Anterior cingulate cortex (tissue), 58 donors: ENCODE measurements at regions not wholly inside any gene's neighbourhood (a gene's known extent, or its start where the extent isn't known, plus 50 kb on each side); places are given as distances from the start of the nearest gene placed in this dataset.
"Not testable (repeated sequence)": the region's sequence is repeated elsewhere in the genome, so short reads cannot be mapped to it uniquely, and the experiment has no call there.

Experiments
- DNase-seq, 58 donors: peaks; one replicate each; lab custom pipeline; 2025; lab: John Stamatoyannopoulos, UW

GRCh38 chr2:150802635-150803034 lies 315.2 kb upstream of the RND3 start:
- DNase-seq = no peak

DNA sequence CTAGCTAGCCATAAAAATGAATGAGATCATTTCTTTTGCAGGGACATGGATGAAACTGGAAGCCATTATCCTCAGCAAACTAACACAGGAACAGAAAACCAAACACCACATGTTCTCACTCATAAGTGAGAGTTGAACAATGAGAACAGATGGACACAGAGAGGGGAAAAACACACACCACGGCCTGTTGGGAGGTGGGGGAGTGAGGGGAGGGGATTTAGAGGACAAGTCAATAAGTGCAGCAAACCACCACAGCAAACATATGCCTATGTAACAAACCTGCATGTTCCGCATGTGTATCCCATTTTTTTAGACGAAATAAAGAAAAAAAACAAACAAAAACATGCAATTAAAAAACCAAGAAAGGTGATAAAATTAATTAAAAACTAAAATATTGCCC lies 308.8 kb upstream of the RND3 start:
- not testable (repeated sequence) for DNase-seq

GRCh38 chr2:150792780-150793300 lies 305.4 kb upstream of the RND3 start:
- no peak for DNase-seq

GRCh38 chr2:150791567-150791966 lies 304.1 kb upstream of the RND3 start:
- DNase-seq = no peak

GRCh38 chr2:150789376-150789905 lies 302.0 kb upstream of the RND3 start:
- DNase-seq = no peak

- DNase-seq = no peak
These were observed 301.1 kb upstream of the RND3 start for GRCh38 chr2:150788426-150789140.

GRCh38 chr2:150787353-150788093 lies 300.1 kb upstream of the RND3 start:
- no peak for DNase-seq

- DNase-seq = no peak
These were observed 296.9 kb upstream of the RND3 start for GRCh38 chr2:150784389-150784788.

GRCh38 chr2:150783896-150784295 lies 296.4 kb upstream of the RND3 start:
- DNase-seq = no peak

GRCh38 chr2:150783015-150783414 lies 295.5 kb upstream of the RND3 start:
- DNase-seq = no peak

GRCh38 chr2:150782613-150783012 lies 295.1 kb upstream of the RND3 start:
- DNase-seq = no peak

DNA sequence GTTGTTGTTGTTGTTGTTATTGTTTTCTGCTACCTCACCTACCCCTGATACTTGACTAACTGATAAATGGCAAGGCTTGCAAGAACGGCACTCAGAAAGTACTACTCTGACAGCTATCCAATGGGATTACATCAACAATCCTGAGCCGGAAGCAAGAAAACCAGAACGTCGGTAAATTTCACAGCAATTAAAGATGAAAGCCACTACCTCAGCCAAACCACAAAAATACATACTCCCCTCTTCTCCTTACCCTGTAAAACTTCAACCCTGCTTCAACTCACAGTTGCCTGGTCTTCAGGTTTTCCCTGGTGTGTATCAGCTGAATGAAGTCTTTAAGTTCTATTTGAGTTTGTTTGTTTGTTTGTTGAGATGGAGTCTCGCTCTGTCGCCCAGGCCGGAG lies 293.7 kb upstream of the RND3 start:
- DNase-seq = no peak

- DNase-seq = no peak
These were observed 291.4 kb upstream of the RND3 start for GRCh38 chr2:150778828-150779227.

DNA sequence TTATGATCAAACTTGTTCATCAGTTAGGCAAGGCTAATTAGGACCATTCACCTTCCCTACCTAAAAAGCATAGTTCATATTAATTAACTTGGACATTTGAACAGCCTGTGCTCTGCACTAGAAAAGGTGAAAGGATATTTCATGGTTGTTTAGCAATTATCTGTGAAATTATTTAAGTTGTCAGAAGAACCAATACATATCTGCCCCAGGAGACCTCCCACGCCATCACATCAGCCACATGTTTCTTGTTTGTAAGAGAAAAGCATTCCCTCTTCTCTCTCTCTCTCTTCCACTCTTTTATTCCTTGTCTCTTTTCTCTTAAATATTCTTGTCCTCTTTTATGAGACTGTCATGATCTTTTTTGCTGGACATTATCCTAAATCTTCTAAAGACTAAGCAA lies 282.0 kb upstream of the RND3 start:
- DNase-seq = no peak

DNA sequence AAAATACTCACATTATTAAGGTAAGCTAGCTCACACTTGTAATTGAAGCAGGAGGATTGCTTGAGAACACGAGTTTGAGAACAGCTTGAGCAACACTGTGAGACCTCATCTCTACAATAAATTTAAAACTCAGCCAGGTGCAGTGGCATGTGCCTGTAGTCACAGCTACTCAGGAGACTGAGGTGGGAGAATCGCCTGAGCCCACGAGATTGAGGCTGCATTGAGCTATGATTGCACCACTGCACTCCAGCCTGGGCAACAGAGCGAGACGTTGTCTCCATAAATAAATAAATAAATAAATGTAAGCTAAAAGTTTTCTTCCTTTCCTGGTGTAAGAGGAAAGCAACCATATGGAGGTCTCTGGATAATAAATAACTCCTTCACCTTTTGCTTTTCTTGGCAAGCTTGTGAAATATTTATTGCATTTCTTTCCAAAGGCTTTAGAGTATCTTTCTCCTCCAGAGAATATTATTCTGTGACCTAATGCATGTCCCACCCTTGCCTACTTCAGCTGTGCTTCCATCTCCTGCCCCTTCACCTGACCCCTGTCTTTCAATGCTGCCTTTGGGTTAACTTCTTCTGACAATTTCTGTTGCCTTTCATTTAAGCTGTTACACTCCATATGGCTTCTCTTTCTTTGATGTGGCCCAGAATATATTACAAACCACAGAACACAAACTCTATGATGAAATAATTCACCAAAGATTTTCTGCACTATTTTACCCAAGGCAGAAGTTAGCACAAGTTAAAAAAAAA lies 280.7 kb upstream of the RND3 start:
- DNase-seq = no peak

DNA sequence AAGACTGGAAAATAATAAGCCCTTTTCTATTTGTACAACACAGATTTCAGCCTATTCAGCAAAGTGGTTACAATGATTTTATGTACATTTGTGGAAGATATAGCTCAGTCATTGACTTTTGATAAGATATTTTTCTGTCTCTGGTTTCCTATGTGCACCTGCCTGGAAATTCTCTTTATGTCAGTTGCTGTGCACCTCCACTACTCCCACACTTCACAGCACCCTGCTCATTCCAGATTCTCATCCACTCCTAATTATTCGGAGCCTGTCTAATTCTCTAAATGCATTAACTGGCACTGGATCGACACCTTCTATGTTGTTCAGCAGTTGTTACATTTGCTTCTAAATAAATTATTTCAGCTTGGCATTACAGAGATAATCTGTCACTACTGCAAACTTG lies 275.1 kb upstream of the RND3 start:
- DNase-seq = no peak

DNA sequence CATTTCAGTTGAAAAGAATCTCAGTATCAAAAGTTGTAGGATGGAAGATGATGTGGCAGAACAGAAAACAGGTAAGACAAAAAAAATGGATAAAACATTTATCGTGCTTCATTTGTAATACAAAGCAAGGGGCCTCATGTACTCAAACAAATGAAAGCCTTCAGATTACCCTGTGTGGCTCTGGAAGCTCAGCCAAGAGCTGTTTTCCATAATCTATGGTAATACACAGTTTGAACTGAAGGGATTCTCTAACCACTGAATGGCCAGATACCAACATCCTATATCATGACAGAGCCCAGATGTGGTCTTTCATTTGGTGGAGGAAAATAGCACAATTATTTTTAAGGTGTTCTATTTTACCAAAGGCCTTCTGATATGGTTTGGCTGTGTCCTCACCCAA lies 272.1 kb upstream of the RND3 start:
- no peak for DNase-seq

DNA sequence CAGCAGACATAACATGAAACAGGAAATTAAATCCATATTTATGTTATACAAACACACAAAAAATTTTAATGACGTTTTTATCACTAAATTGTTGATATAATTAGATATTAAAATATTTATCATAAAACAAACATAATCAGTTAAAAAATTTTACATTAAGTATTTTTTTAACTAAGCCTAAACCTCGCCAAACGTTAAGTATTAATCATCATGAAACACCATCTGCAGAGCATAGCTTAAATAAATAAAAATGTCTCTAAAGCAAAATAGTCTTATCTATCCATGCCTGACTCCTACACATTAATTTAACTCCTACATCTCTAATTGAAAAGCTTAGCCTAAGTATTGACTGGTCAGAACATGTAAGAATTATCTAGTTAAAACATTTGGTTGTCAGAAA lies 271.6 kb upstream of the RND3 start:
- no peak for DNase-seq

DNA sequence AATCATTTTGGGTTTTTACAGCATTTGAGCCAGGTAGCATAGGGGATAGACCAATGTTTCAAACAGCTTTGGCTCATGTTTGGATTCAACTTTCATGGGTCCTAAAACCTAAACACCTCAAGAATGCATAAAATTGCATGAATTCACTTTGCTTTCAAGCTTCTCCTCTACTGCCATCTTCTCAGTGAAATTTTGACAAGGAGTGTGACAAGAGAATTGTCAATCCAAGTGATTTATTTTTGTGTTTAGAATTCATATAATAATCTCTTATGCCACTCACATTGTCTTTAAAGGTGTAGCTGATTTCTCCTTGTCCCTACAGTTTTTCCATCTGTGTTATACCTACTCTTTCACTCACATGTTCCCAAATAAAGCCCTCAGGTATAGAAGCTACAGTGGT lies 264.8 kb upstream of the RND3 start:
- no peak for DNase-seq

- DNase-seq = no peak
These were observed 263.3 kb upstream of the RND3 start for GRCh38 chr2:150750720-150751119.

GRCh38 chr2:150742094-150742493 lies 254.6 kb upstream of the RND3 start:
- DNase-seq = no peak
